ENCODE measurements at regions not wholly inside any gene's neighbourhood (a gene's known extent, or its start where the extent isn't known, plus 50 kb on each side); places are given as distances from the start of the nearest gene placed in this dataset.

DNA sequence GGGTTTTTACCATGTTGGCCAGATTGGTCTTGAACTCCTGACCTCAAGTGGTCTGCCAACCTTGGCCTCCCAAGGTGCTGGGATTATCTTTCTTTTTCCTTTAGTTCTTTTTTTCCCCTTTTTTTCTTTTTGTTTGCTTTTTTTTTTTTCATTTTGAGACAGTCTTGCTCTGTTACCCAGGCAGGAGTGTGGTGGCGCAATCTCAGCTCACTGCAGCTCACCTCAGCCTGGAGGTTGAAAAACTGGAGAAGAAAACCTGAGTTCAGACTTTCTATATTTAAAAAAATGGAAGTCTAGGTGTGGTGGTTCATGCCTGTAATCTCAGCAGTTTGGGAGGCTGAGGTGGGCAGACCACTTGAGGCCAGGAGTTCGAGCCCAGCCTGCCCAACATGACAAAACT lies 181.1 kb upstream of the HS3ST1 start:
- no peak overlapping the region for H3K4me3 Mint-ChIP-seq
- H3K27me3 Mint-ChIP-seq, result no peaks in the 10 kb centered on the region
- H3K9me3 Mint-ChIP-seq (ENCODE audit: low read depth), result no peaks in the 10 kb centered on the region
- H3K4me1 Mint-ChIP-seq (ENCODE audit: low read depth), result peaks cover 2% of the 10 kb centered on the region
- no peaks in the 10 kb centered on the region for H3K36me3 Mint-ChIP-seq
- no peak overlapping the region for H3K27ac Mint-ChIP-seq

DNA sequence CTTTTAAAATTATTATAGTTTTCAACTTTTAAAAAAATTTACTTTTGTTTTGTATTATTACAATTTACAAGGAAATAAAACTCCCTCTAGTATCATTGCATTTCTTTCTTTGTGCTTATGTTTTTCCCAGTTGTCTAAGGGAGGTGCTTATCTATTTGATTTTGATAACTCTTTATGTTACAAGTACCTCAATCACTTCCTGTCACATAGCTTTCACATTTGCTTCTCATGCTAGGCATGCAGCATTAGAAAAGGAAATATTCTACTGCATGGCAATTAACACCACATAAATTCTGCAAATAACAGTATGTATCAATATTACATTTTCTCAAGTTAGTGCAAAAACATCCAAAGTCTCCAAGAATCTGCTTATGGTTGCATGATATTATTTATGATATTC lies 180.3 kb upstream of the HS3ST1 start:
- Mint-ChIP-seq H3K27me3 (no peaks in the 10 kb centered on the region), H3K9me3 (ENCODE audit: low read depth) (no peaks in the 10 kb centered on the region), H3K4me1 (ENCODE audit: low read depth) (peaks cover 2% of the 10 kb centered on the region), H3K4me3 (no peak overlapping the region), H3K36me3 (no peaks in the 10 kb centered on the region), H3K27ac (no peak overlapping the region)

DNA sequence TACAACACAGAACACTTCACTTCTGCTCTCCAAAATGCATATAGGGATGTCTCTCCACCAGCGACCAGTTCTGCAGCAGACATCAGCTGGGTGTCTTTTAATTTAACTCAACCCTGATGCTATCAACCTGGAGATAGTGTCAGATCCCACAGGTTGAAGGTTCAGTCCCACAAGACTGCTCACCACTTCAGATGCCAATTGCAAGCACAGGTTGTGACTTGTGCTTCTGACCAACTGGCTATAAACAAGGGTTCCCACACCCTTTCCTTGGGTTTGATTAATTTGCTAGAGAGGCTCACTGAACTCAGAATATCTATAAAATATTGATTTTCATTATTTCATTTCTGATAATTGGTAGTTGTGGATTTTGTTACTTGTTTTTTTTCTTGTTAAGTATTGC lies 177.4 kb upstream of the HS3ST1 start:
- Mint-ChIP-seq H3K4me3 (no peak overlapping the region), H3K27ac (no peak overlapping the region), H3K9me3 (ENCODE audit: low read depth) (no peaks in the 10 kb centered on the region), H3K36me3 (no peaks in the 10 kb centered on the region), H3K4me1 (ENCODE audit: low read depth) (peaks cover 2% of the 10 kb centered on the region), H3K27me3 (peaks cover 1% of the 10 kb centered on the region)

DNA sequence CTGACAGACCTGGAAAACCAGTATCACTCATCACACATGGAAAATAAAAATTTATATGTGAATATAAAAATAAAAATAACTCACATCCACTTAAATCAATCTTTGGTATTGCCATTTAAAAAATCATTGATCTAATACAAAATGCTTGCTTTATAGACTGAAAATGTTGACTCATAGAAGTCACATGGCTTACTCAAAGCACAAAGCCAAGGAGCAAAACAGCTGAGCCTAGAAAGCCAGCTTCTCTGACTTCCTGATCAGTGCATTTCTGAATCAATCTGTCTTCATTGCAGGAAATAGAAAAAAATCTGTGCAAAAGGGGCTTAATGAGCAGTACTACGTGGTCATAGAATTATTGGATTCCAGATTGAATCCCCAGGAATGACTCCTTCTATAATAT lies 176.9 kb upstream of the HS3ST1 start:
- Mint-ChIP-seq H3K36me3 (no peaks in the 10 kb centered on the region), H3K4me1 (ENCODE audit: low read depth) (peaks cover 2% of the 10 kb centered on the region), H3K27ac (no peak overlapping the region), H3K4me3 (no peak overlapping the region), H3K9me3 (ENCODE audit: low read depth) (no peaks in the 10 kb centered on the region), H3K27me3 (peaks cover 1% of the 10 kb centered on the region)

DNA sequence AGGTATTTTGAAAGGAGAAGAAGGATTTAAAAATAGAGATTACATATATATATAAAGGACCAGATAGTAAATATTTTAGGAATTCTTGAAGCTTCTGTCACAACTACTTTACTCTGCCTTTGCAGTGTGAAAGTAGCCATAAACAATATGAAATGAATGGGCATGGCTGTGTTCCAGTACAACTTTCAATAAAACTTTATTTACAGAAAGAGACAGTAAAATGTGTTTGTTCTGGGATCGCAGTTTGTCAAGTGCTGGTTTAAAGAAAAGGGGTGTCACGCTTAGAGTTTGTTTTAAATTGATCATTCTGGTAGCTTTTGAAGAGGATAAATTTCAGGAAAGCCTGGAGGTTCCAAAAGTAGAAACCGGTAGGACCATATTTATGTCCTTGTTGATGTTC lies 176.1 kb upstream of the HS3ST1 start:
- Mint-ChIP-seq H3K4me3 (no peak overlapping the region), H3K36me3 (no peaks in the 10 kb centered on the region), H3K4me1 (ENCODE audit: low read depth) (peaks cover 2% of the 10 kb centered on the region), H3K27me3 (peaks cover 1% of the 10 kb centered on the region), H3K9me3 (ENCODE audit: low read depth) (no peaks in the 10 kb centered on the region), H3K27ac (no peak overlapping the region)

DNA sequence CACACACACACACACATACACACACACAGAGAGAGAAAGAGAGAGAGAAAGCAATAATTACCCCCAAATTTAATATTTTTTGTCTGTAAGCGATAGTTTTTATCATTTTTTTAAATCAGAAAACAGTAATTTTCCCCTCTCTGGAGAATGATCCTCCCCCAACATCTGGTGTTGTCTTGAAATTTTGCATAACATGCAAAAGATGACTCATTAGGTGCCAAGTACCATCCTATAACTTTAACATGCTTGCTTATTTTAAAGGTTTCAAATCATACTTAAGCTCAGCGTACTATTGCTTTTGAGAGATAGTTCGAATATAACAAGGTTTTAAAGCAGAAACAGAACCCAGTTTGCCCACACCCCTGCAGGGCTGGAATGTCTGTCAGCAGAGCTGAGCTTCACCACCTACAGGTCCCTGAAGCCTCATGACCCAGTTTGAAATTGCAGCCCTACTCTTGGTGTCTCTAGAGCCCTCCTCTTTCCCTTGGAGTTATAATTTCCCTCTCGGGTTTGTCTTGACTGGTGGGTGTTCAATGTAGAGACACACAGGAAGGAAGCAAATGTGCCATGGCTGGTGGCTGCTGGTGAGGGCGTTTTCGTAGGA lies 175.0 kb upstream of the HS3ST1 start:
- Mint-ChIP-seq H3K36me3 (no peaks in the 10 kb centered on the region), H3K9me3 (ENCODE audit: low read depth) (no peaks in the 10 kb centered on the region), H3K27me3 (peaks cover 1% of the 10 kb centered on the region), H3K4me3 (no peak overlapping the region), H3K27ac (no peak overlapping the region), H3K4me1 (ENCODE audit: low read depth) (no peaks in the 10 kb centered on the region)

DNA sequence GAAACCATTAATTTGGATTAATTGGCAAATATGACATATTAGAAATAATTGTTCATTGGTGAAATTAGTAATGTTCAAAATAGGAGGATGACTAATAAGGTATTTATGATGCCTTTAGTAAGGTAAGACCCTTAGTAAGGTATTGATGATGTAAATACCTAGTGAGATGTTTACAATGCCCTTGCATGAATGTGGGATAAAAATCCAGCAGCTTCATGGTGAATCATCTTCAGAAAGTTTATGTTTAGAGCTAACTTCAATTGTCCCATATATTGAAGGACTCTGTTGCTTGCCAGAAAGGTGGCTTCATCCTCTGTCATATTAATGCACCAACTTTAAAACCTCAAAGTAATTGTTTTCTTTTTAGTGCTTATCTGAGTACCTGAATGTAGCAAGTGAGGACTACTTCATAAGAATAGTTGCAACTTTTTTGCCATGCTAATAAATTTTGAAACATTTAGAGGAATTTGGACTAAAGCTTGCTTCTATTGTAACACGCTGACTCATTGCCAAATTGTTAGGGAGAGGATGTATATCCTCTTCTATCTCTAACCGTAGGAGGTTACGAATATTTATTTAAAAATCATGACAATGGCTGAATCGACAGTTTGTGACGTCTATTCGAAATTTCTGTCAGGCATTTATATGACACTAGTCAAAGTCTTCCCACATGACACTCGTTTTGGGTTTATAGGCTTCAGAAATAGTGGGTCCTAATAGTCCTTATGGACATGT lies 174.1 kb upstream of the HS3ST1 start:
- no peak overlapping the region for H3K4me3 Mint-ChIP-seq
- no peaks in the 10 kb centered on the region for H3K4me1 Mint-ChIP-seq (ENCODE audit: low read depth)
- H3K27ac Mint-ChIP-seq, result no peak overlapping the region
- H3K9me3 Mint-ChIP-seq (ENCODE audit: low read depth), result no peaks in the 10 kb centered on the region
- peaks cover 1% of the 10 kb centered on the region for H3K27me3 Mint-ChIP-seq
- H3K36me3 Mint-ChIP-seq, result no peaks in the 10 kb centered on the region

DNA sequence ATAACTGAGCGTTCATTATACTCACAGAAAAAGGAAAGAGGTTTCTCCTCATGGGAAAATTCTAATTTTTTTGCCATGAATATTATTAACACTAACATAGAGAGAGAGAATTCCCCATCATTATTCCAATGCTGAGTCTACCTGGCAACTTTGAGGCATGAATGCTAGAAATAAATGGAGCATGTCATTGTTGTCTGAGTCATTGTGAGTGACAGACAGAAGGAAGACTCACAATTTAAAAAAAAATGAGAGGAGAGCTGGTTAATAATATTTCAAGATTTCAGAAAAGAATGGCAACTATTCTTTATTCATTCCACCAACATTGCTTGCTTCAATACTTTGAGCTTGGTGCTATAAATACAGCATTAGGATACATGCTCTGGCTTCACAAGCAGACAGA lies 170.4 kb upstream of the HS3ST1 start:
- no peak overlapping the region for H3K4me3 Mint-ChIP-seq
- H3K27me3 Mint-ChIP-seq, result peaks cover 1% of the 10 kb centered on the region
- H3K36me3 Mint-ChIP-seq, result no peaks in the 10 kb centered on the region
- H3K27ac Mint-ChIP-seq, result no peak overlapping the region
- H3K9me3 Mint-ChIP-seq (ENCODE audit: low read depth), result no peaks in the 10 kb centered on the region
- no peaks in the 10 kb centered on the region for H3K4me1 Mint-ChIP-seq (ENCODE audit: low read depth)

DNA sequence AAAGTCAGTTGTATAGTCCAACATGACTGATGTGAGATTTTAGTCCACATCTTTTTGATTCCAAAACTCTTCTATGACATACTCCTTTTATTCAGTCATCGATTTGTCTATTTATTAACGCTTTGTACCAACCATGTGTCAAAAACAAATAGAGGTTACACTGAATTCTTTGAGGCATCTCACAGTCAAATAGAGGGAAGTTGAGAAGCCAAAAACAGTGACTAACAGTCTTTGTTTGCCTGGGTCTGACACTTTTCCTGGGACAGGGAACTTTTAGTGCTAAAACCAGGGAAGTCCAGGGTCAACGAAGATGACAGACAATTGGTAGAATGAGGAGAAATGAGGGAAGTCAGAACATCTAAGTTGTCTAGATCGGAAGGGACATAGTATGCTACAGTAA lies 169.9 kb upstream of the HS3ST1 start:
- Mint-ChIP-seq H3K36me3 (no peaks in the 10 kb centered on the region), H3K4me3 (no peak overlapping the region), H3K9me3 (ENCODE audit: low read depth) (no peaks in the 10 kb centered on the region)

DNA sequence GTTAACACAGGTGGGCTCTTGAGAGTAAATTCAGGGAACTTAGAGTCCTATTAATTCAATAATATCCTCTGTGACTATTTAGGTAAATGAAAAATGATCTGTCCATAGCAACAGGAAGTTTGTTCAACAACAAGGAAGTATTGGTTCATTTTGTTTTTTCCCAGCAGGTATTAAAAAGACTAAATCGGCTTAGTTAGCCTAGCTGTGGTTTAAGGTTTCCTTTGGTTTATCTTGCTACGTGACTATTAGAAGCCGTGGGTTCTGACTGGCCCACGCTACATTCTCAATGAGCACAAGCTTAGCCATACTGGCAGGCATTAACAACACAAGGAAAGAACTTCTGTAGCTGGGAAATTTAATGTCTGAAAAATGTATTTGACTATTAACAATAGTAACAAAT lies 168.8 kb upstream of the HS3ST1 start:
- no peak overlapping the region for H3K27ac Mint-ChIP-seq
- H3K9me3 Mint-ChIP-seq (ENCODE audit: low read depth), result no peaks in the 10 kb centered on the region
- H3K36me3 Mint-ChIP-seq, result no peaks in the 10 kb centered on the region
- no peaks in the 10 kb centered on the region for H3K4me1 Mint-ChIP-seq (ENCODE audit: low read depth)
- H3K4me3 Mint-ChIP-seq, result no peak overlapping the region
- H3K27me3 Mint-ChIP-seq, result no peaks in the 10 kb centered on the region

More for the DNA sequence above, 169.9 kb upstream of the HS3ST1 start:
- Mint-ChIP-seq H3K27ac (no peak overlapping the region), H3K4me1 (ENCODE audit: low read depth) (no peaks in the 10 kb centered on the region), H3K27me3 (peaks cover 1% of the 10 kb centered on the region)

DNA sequence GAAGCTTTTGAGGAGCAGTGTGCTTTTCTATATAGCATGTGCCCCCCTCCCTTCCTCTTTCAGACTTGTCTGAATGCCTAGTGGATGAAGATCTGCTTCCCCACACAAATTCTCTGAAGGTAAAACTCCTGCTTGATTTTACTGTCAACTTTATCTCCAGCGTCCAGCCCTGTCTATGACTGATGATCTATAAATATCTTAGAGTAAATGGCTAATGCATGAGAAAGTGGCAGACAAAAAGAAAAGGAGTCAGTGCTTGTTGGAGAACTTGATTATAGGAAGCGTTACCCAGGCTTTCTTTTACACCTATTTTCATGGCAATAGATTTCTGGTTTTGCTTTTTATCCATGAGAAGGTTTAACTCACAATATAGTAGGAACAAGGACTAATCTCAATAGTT lies 168.3 kb upstream of the HS3ST1 start:
- H3K9me3 Mint-ChIP-seq (ENCODE audit: low read depth), result no peaks in the 10 kb centered on the region
- no peaks in the 10 kb centered on the region for H3K36me3 Mint-ChIP-seq
- H3K27me3 Mint-ChIP-seq, result no peaks in the 10 kb centered on the region
- no peak overlapping the region for H3K4me3 Mint-ChIP-seq
- H3K27ac Mint-ChIP-seq, result no peak overlapping the region
- no peaks in the 10 kb centered on the region for H3K4me1 Mint-ChIP-seq (ENCODE audit: low read depth)

DNA sequence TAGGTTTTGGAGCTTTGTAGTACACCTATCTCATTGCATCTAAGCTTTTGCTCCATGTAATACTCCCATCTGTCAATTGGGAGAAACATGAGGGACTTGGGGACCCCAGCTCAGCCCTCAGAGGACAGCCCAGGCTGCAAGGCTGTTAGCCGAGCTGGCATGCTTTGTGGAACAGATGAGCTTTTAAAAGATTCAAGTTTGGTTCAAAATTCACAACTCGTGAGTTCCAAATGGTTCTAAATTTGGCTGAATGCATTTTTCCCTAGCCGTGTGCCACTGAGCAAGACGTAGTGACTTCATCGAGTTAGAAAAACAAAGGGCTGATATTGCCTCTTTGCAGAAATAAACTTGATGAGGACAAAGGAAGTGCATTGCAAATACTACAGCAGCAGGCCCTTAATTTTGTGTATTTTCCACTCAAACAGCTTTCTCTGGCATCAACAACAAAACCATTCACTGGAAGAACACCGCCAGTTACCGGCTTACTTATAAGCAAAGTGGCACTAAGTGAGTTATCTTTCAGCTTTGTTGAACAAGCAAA lies 165.0 kb upstream of the HS3ST1 start:
- Mint-ChIP-seq H3K9me3 (ENCODE audit: low read depth) (no peaks in the 10 kb centered on the region), H3K27me3 (no peaks in the 10 kb centered on the region), H3K27ac (no peak overlapping the region), H3K4me1 (ENCODE audit: low read depth) (no peaks in the 10 kb centered on the region), H3K4me3 (no peak overlapping the region), H3K36me3 (no peaks in the 10 kb centered on the region)

DNA sequence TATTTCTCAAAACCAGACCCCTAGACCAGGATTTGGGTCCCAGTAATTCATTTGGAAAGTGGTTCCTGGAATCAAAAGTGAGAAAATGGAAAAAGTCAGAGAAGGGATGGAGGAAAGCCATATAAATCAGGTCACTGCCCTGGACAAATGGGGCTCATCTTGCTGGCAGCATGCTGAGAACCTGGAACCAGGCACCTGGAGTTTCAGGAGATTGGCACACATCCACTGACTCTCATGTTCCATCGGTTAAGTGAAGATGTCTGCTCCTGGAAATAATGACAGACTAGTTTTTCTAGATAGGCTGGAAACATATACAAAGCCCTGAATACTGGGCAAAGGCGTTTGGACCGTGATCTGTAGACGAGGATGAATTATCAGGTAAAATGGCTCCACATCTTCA lies 163.6 kb upstream of the HS3ST1 start:
- H3K36me3 Mint-ChIP-seq, result no peaks in the 10 kb centered on the region
- H3K27ac Mint-ChIP-seq, result no peak overlapping the region
- no peaks in the 10 kb centered on the region for H3K4me1 Mint-ChIP-seq (ENCODE audit: low read depth)
- no peaks in the 10 kb centered on the region for H3K9me3 Mint-ChIP-seq (ENCODE audit: low read depth)
- H3K27me3 Mint-ChIP-seq, result no peaks in the 10 kb centered on the region
- no peak overlapping the region for H3K4me3 Mint-ChIP-seq

DNA sequence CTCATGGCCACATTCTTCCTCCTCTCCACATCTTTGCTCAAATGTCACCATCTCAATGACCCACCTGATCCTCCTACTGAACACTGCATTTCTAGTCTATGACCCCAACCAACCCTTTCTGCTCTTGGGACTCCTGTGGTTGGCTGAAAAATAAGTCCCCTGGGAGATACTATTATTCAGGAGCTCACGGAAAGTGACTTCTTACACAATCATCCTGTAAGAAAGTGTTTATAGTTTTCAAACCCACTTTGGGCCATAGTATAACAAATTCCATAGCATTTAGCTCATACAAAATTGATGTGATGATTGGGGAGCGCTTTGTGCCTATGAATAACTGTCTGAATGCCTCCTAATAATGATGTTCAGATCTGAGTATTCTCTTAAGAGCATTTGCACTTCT lies 161.4 kb upstream of the HS3ST1 start:
- H3K4me1 Mint-ChIP-seq (ENCODE audit: low read depth), result no peaks in the 10 kb centered on the region
- peaks cover 1% of the 10 kb centered on the region for H3K27me3 Mint-ChIP-seq
- no peak overlapping the region for H3K4me3 Mint-ChIP-seq
- no peaks in the 10 kb centered on the region for H3K9me3 Mint-ChIP-seq (ENCODE audit: low read depth)
- no peaks in the 10 kb centered on the region for H3K36me3 Mint-ChIP-seq
- no peak overlapping the region for H3K27ac Mint-ChIP-seq

DNA sequence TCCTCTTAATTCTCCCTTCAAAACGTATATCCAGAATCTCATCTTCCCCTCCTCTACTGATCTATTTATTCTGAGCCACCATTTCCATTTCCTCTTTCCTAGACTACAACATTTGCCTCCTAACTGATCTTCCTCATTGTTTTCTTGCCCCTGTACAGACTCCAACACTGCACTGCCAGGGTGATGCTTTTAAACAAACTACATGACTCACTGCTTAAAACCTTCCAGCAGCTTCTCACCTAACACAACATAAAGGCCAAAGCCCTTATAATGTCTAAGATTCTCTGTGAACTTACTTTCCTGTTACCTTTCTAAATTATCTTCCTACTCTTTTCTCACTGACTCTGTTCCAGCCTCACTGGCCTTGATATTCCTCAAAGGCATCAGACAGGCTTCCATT lies 161.0 kb upstream of the HS3ST1 start:
- no peak overlapping the region for H3K4me3 Mint-ChIP-seq
- peaks cover 1% of the 10 kb centered on the region for H3K27me3 Mint-ChIP-seq
- H3K36me3 Mint-ChIP-seq, result no peaks in the 10 kb centered on the region

DNA sequence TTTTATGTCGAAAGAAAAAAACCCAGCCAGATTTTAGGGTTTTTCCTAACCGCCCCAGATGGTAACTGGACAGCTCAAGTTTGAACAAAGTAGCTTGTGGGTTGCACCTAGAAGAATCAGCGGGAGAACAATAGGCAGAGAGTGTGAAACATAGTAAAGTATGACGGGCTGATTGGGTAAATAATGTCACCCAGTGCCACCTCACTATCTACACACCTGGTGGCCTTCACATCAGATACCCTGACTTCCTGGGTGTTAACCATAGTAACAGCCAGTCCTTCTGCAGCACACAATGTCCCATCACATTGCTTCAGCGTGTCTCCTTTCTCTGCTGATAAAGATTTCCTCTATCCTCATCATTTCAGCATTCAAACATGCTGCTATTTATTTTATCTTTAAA lies 159.1 kb upstream of the HS3ST1 start:
- Mint-ChIP-seq H3K36me3 (no peaks in the 10 kb centered on the region), H3K4me1 (ENCODE audit: low read depth) (no peaks in the 10 kb centered on the region), H3K4me3 (no peak overlapping the region), H3K9me3 (ENCODE audit: low read depth) (no peaks in the 10 kb centered on the region), H3K27me3 (peaks cover 1% of the 10 kb centered on the region), H3K27ac (no peak overlapping the region)

More for the DNA sequence above, 161.0 kb upstream of the HS3ST1 start:
- no peaks in the 10 kb centered on the region for H3K9me3 Mint-ChIP-seq (ENCODE audit: low read depth)
- H3K4me1 Mint-ChIP-seq (ENCODE audit: low read depth), result no peaks in the 10 kb centered on the region
- no peak overlapping the region for H3K27ac Mint-ChIP-seq

Data from activated naive CD8-positive, alpha-beta T cell (primary cell).